Mucosa of descending colon (tissue), 3 donors: ENCODE measurements at regions not wholly inside any gene's neighbourhood (a gene's known extent, or its start where the extent isn't known, plus 50 kb on each side); places are given as distances from the start of the nearest gene placed in this dataset.
A peak's percentile ranks its signal among the peaks of the same experiment; 100 is the strongest.

ENCODE experiments used
- ATAC-seq: fragments of 200-7000 bp; cut with Tn5 transposase; one replicate; pipeline ENCODE4 v1.9.1; 2020; ENCODE audit warnings: mild to moderate bottlenecking, moderate library complexity
- DNase-seq, 3 donors: peaks; one replicate each; pipeline ENCODE4 v3.0.0-alpha.2; 2020
- H3K36me3 ChIP-seq: fragments of 200-600 bp; one replicate; pipeline ENCODE4 v1.8.0; 2021; ENCODE audit warnings: low read depth, mild to moderate bottlenecking
- H3K4me1 ChIP-seq: fragments of 200-600 bp; one replicate; pipeline ENCODE4 v1.8.0; 2021; ENCODE audit warnings: low read depth, mild to moderate bottlenecking
- H3K4me3 ChIP-seq: fragments of 200-600 bp; one replicate; pipeline ENCODE4 v1.8.0; 2021; ENCODE audit warnings: mild to moderate bottlenecking
- H3K9me3 ChIP-seq: fragments of 200-600 bp; one replicate; pipeline ENCODE4 v1.8.0; 2021; ENCODE audit warnings: mild to moderate bottlenecking
- CTCF ChIP-seq: fragments of 200-600 bp; IDR thresholded peaks from one replicate; pipeline ENCODE4 v1.8.0; 2022; ENCODE audit warnings: antibody characterized with exemption, mild to moderate bottlenecking
- intact Hi-C, 2 donors: fragments of 100-400 bp; cut with DNase I in 1 of 2; cut with micrococcal nuclease in 1 of 2; formaldehyde crosslinking; loops; one replicate each; pipeline versions ENCODE4 v1.11.0 to v1.11.1; 2022; cut with DNase I, micrococcal nuclease
- donor health status: DM: no; HTN: no; CAD: no; lungs with moderate emphysema.
- donor health status: DM: no; HTN: no; CAD: no.
- donor health status: DM: no; HTN: yes; CAD: no.

- Histone ChIP-seq H3K4me3 (no peak overlapping the region), H3K9me3 (no peaks in the 10 kb centered on the region), H3K36me3 (no peaks in the 10 kb centered on the region), H3K4me1 (peaks cover 17% of the 10 kb centered on the region)
- ATAC-seq (no peak), DNase-seq (no peak)
- intact Hi-C loops, result no loop called here
- no peak for TF ChIP-seq CTCF
Measured at GRCh38 chr11:34758262-34758661, 137.4 kb downstream of the EHF start.

GRCh38 chr11:34757026-34757451 is 136.1 kb downstream of the EHF start:
- TF ChIP-seq CTCF, result no peak
- H3K9me3 ChIP-seq, result no peaks in the 10 kb centered on the region
- H3K36me3 ChIP-seq, result no peaks in the 10 kb centered on the region
- H3K4me1 ChIP-seq, result peaks cover 25% of the 10 kb centered on the region
- intact Hi-C loops, result no loop called here
- ATAC-seq (peak; percentile 95), DNase-seq (peak in 1 of 3 donors; percentile 55)
- no peak overlapping the region for H3K4me3 ChIP-seq

GRCh38 chr11:34756591-34756990 is 135.7 kb downstream of the EHF start:
- Histone ChIP-seq H3K36me3 (no peaks in the 10 kb centered on the region), H3K9me3 (no peaks in the 10 kb centered on the region), H3K4me1 (peaks cover 25% of the 10 kb centered on the region), H3K4me3 (no peak overlapping the region)
- TF ChIP-seq CTCF, result no peak
- intact Hi-C loops, result no loop called here
- DNase-seq, result no peak
- no peak for ATAC-seq

GRCh38 chr11:34755671-34756070 is 134.8 kb downstream of the EHF start:
- no peak for TF ChIP-seq CTCF
- Histone ChIP-seq H3K36me3 (no peaks in the 10 kb centered on the region), H3K4me3 (no peak overlapping the region), H3K9me3 (no peaks in the 10 kb centered on the region), H3K4me1 (peaks cover 25% of the 10 kb centered on the region)
- ATAC-seq (no peak), DNase-seq (no peak)
- intact Hi-C loops, result no loop called here

GRCh38 chr11:34754171-34754823 is 133.4 kb downstream of the EHF start:
- Histone ChIP-seq H3K4me3 (no peak overlapping the region), H3K4me1 (peaks cover 25% of the 10 kb centered on the region), H3K9me3 (no peaks in the 10 kb centered on the region), H3K36me3 (no peaks in the 10 kb centered on the region)
- intact Hi-C loops, result no loop called here
- no peak for TF ChIP-seq CTCF
- no peak for ATAC-seq
- no peak for DNase-seq
